Natural killer cell (primary cell): ENCODE measurements at regions not wholly inside any gene's neighbourhood (a gene's known extent, or its start where the extent isn't known, plus 50 kb on each side); places are given as distances from the start of the nearest gene placed in this dataset.

Experiments used
- ATAC-seq, 3 donors: fragments of 150-1000 bp in 2 of 3; fragments of 200-7000 bp in 1 of 3; cut with Tn5 transposase; 1 replicate in 1 of 3; 2 replicates in 2 of 3; pipeline ENCODE4 v1.10.0; 2021; ENCODE audit warnings: mild to moderate bottlenecking in 2 of 3, moderate library complexity in 2 of 3
- DNase-seq, 2 donors: peaks; one replicate each; pipeline versions ENCODE4 v3.0.0 to v3.0.0-alpha.2; 2013 to 2021; ENCODE audit warnings: mixed read lengths in 1 of 2
- H3K27ac ChIP-seq: one replicate; pipeline ENCODE4 v1.5.1; 2013; ENCODE audit warnings: mild to moderate bottlenecking, low read length
- H3K27me3 ChIP-seq: one replicate; pipeline ENCODE4 v1.6.1; 2013; ENCODE audit warnings: low read length; ENCODE audit not compliant: control insufficient read depth, insufficient read depth
- H3K36me3 ChIP-seq: one replicate; pipeline ENCODE4 v1.6.1; 2013; ENCODE audit warnings: low read length; ENCODE audit not compliant: control insufficient read depth, insufficient read depth
- H3K4me1 ChIP-seq: one replicate; pipeline ENCODE4 v1.6.1; 2013; ENCODE audit warnings: low read length; ENCODE audit not compliant: control insufficient read depth, insufficient read depth
- H3K4me3 ChIP-seq: one replicate; pipeline ENCODE4 v1.5.1; 2013; ENCODE audit warnings: low read length
- H3K9me3 ChIP-seq: one replicate; pipeline ENCODE4 v1.6.1; 2013; ENCODE audit warnings: low read length; ENCODE audit not compliant: control insufficient read depth, insufficient read depth
- H3K27ac Mint-ChIP-seq, 2 donors: one replicate each; pipeline ENCODE4 v1.8.0; 2022; ENCODE audit warnings: mild to moderate bottlenecking in 2 of 2, mixed read lengths in 2 of 2, moderate library complexity in 1 of 2
- H3K27me3 Mint-ChIP-seq, 2 donors: one replicate each; pipeline ENCODE4 v1.8.0; 2022; ENCODE audit warnings: low read depth in 2 of 2, mixed read lengths in 2 of 2
- H3K36me3 Mint-ChIP-seq: one replicate; pipeline ENCODE4 v1.8.0; 2022; ENCODE audit warnings: mixed read lengths
- H3K4me1 Mint-ChIP-seq, 2 donors: one replicate each; pipeline ENCODE4 v1.8.0; 2022; ENCODE audit warnings: mixed read lengths in 2 of 2
- H3K4me3 Mint-ChIP-seq: one replicate; pipeline ENCODE4 v1.8.0; 2022; ENCODE audit warnings: mild to moderate bottlenecking, moderate library complexity, mixed read lengths
- H3K9me3 Mint-ChIP-seq, 2 donors: one replicate each; pipeline ENCODE4 v1.8.0; 2022; ENCODE audit warnings: mixed read lengths in 2 of 2
- CTCF ChIP-seq: fragments of 200-600 bp; IDR thresholded peaks from one replicate; pipeline ENCODE4 v1.8.0; 2022; ENCODE audit warnings: antibody characterized with exemption
- WGBS: methylation state at CpG from one replicate; pipeline ENCODE4 v1.1.7; 2013; ENCODE audit warnings: missing lambda C conversion rate; ENCODE audit not compliant: insufficient coverage; 5-methylcytosine and 5-hydroxymethylcytosine counted together
- intact Hi-C: fragments of 100-400 bp; cut with micrococcal nuclease; formaldehyde crosslinking; loops from one replicate; pipeline ENCODE4 v1.14.2; 2022

GRCh38 chr1:65056234-65056633 is 89.9 kb upstream of the JAK1 start:
- Histone ChIP-seq H3K4me1 (no peaks in the 10 kb centered on the region), H3K36me3 (peaks cover 35% of the 10 kb centered on the region), H3K4me3 (no peak overlapping the region), H3K9me3 (no peaks in the 10 kb centered on the region), H3K27me3 (no peaks in the 10 kb centered on the region), H3K27ac (no peak overlapping the region)
- no peak for DNase-seq
- whole genome bisulfite sequencing = 50% methylated on average over 1 of the region's 1 CpG
- ATAC-seq = peak in 1 of 3 donors; percentile 65
- H3K4me3 Mint-ChIP-seq = no peak overlapping the region
- H3K9me3 Mint-ChIP-seq = no peaks in the 10 kb centered on the region
- H3K4me1 Mint-ChIP-seq = peaks cover 7 to 16% of the 10 kb centered on the region in 2 donors
- intact Hi-C loops = no loop called here
- no peaks in the 10 kb centered on the region for H3K27me3 Mint-ChIP-seq
- H3K36me3 Mint-ChIP-seq = peaks cover 6% of the 10 kb centered on the region
- H3K27ac Mint-ChIP-seq = no peak overlapping the region
- no peak for TF ChIP-seq CTCF

GRCh38 chr1:65056866-65057265 is 90.5 kb upstream of the JAK1 start:
- no peak for TF ChIP-seq CTCF
- Mint-ChIP-seq H3K27me3 (no peaks in the 10 kb centered on the region), H3K4me1 (peaks cover 8 to 17% of the 10 kb centered on the region in 2 donors), H3K36me3 (peaks cover 6% of the 10 kb centered on the region), H3K27ac (no peak overlapping the region), H3K4me3 (no peak overlapping the region), H3K9me3 (no peaks in the 10 kb centered on the region)
- no peak overlapping the region for H3K27ac ChIP-seq
- H3K9me3 ChIP-seq = no peaks in the 10 kb centered on the region
- H3K4me1 ChIP-seq = no peaks in the 10 kb centered on the region
- WGBS = 96% methylated on average over 3 of the region's 3 CpGs
- no peak overlapping the region for H3K4me3 ChIP-seq
- no peak for DNase-seq
- no peaks in the 10 kb centered on the region for H3K27me3 ChIP-seq
- ATAC-seq = no peak
- peaks cover 35% of the 10 kb centered on the region for H3K36me3 ChIP-seq
- intact Hi-C loops = no loop called here

GRCh38 chr1:65059930-65060538 is 88.0 kb upstream of the AK4 start:
- Mint-ChIP-seq H3K36me3 (peaks cover 4% of the 10 kb centered on the region), H3K27me3 (no peaks in the 10 kb centered on the region), H3K9me3 (no peaks in the 10 kb centered on the region), H3K4me1 (peaks cover 30 to 38% of the 10 kb centered on the region in 2 donors), H3K4me3 (no peak overlapping the region), H3K27ac (no peak overlapping the region)
- no peaks in the 10 kb centered on the region for H3K9me3 ChIP-seq
- WGBS = 42% methylated on average over 3 of the region's 7 CpGs
- peak; percentile 70 for TF ChIP-seq CTCF
- H3K36me3 ChIP-seq = peaks cover 32% of the 10 kb centered on the region
- no peak overlapping the region for H3K4me3 ChIP-seq
- no peak overlapping the region for H3K27ac ChIP-seq
- DNase-seq (peak in 1 of 2 donors; percentile 63), ATAC-seq (peak in 2 of 3 donors; percentile 59 to 66)
- H3K27me3 ChIP-seq = no peaks in the 10 kb centered on the region
- intact Hi-C loops = loop anchor here (1.0 kb wide), 1 partner anchor 15 kb away; no protein-coding TSS in a partner anchor
- no peaks in the 10 kb centered on the region for H3K4me1 ChIP-seq

- WGBS = 83% methylated on average over 2 of the region's 2 CpGs
- DNase-seq (no peak), ATAC-seq (no peak)
- Histone ChIP-seq H3K27me3 (no peaks in the 10 kb centered on the region), H3K4me1 (peaks cover 10% of the 10 kb centered on the region), H3K4me3 (no peak overlapping the region), H3K36me3 (peaks cover 14% of the 10 kb centered on the region), H3K27ac (no peak overlapping the region), H3K9me3 (no peaks in the 10 kb centered on the region)
- no peaks in the 10 kb centered on the region for H3K27me3 Mint-ChIP-seq
- H3K4me3 Mint-ChIP-seq = no peak overlapping the region
- peaks cover 42 to 49% of the 10 kb centered on the region in 2 donors for H3K4me1 Mint-ChIP-seq
- no peaks in the 10 kb centered on the region for H3K36me3 Mint-ChIP-seq
- TF ChIP-seq CTCF = no peak
- H3K27ac Mint-ChIP-seq = peak overlapping the region; percentile 21 to 75
- H3K9me3 Mint-ChIP-seq = no peaks in the 10 kb centered on the region
- intact Hi-C loops = no loop called here
Observed at GRCh38 chr1:65062339-65062738, 85.7 kb upstream of the AK4 start.
